ENCODE measurements at regions not wholly inside any gene's neighbourhood (a gene's known extent, or its start where the extent isn't known, plus 50 kb on each side); places are given as distances from the start of the nearest gene placed in this dataset.

- no peaks in the 10 kb centered on the region for H3K27me3 Mint-ChIP-seq (ENCODE audit: low read depth)
- DNase-seq (ENCODE audit: low spot score) (no peak), ATAC-seq (no peak; the same call in 1 of the 2 replicates)
- H3K9me3 Mint-ChIP-seq = peaks cover 18% of the 10 kb centered on the region
- TF ChIP-seq MLX (CRISPR knock-in tag; IDR thresholded peaks at IDR 0.05) = no peak
- TF ChIP-seq ZNF317 (CRISPR knock-in tag; IDR thresholded peaks at IDR 0.05; ENCODE audit: borderline replicate concordance, low read depth) = 0 out of 2 replicates have a peak, but pooled peaks have one; percentile 27
- ChIA-PET CTCF (interaction anchor here (1.7 kb wide), 1 partner anchor 31 kb away, joined by 5 read pairs; no protein-coding TSS in a partner anchor), POLR2A (no interaction called here)
- no peak overlapping the region for H3K27ac Mint-ChIP-seq
- no peaks in the 10 kb centered on the region for H3K36me3 Mint-ChIP-seq
- no peak overlapping the region for H3K4me3 Mint-ChIP-seq
- H3K4me1 Mint-ChIP-seq = 0 out of 2 replicates have a peak, but pooled peaks cover 4% of the 10 kb centered on the region
These were observed 436.0 kb downstream of the METTL4 start for GRCh38 chr18:2135309-2135708.

GRCh38 chr18:2138552-2138951 is 432.8 kb downstream of the METTL4 start:
- ATAC-seq = no peak

More at GRCh38 chr18:2138552-2138951, 432.8 kb downstream of the METTL4 start:
- Mint-ChIP-seq H3K36me3 (no peaks in the 10 kb centered on the region), H3K9me3 (peaks cover 6% of the 10 kb centered on the region), H3K4me3 (no peak overlapping the region), H3K4me1 (0 out of 2 replicates have a peak, but pooled peaks cover 4% of the 10 kb centered on the region), H3K27ac (no peak overlapping the region), H3K27me3 (ENCODE audit: low read depth) (no peaks in the 10 kb centered on the region)
- ChIA-PET CTCF (no interaction called here), POLR2A (no interaction called here)
- no peak for DNase-seq (ENCODE audit: low spot score)
- TF ChIP-seq NR3C1 (CRISPR knock-in tag; conservative IDR thresholded peaks at IDR 0.05; ENCODE audit: low read depth) (no peak), E2F4 (CRISPR knock-in tag; IDR thresholded peaks at IDR 0.05; ENCODE audit: borderline replicate concordance, low read depth) (no peak), SOX15 (CRISPR knock-in tag; IDR thresholded peaks at IDR 0.05) (no peak), JUN (CRISPR knock-in tag; IDR thresholded peaks at IDR 0.05) (no peak), ATF6 (CRISPR knock-in tag; IDR thresholded peaks at IDR 0.05) (no peak), HMGA2 (CRISPR knock-in tag; IDR thresholded peaks at IDR 0.05) (no peak), ZNF138 (CRISPR knock-in tag; conservative IDR thresholded peaks at IDR 0.05) (no peak), ZNF121 (CRISPR knock-in tag; IDR thresholded peaks at IDR 0.05) (no peak), ZNF532 (CRISPR knock-in tag; IDR thresholded peaks at IDR 0.05; ENCODE audit: borderline replicate concordance) (no peak), NFE2L1 (CRISPR knock-in tag; IDR thresholded peaks at IDR 0.05) (no peak), AR (CRISPR knock-in tag; IDR thresholded peaks at IDR 0.05) (no peak), STAT6 (CRISPR knock-in tag; conservative IDR thresholded peaks at IDR 0.05; ENCODE audit: low read depth) (no peak)

Measured in WTC11 (cell line).